ENCODE measurements at regions not wholly inside any gene's neighbourhood (a gene's known extent, or its start where the extent isn't known, plus 50 kb on each side); places are given as distances from the start of the nearest gene placed in this dataset.

GRCh38 chr11:106507645-106508306 lies 430.3 kb downstream of the AASDHPPT start:
- Histone ChIP-seq H3K23me2 (ENCODE audit: insufficient read length, low read depth, low read length, poor library complexity, severe bottlenecking) (no peaks in the 10 kb centered on the region), H3K79me2 (ENCODE audit: insufficient read depth, low read length) (no peaks in the 10 kb centered on the region), H2AFZ (ENCODE audit: low read length) (no peak overlapping the region), H3K14ac (ENCODE audit: insufficient read depth, low read length) (no peak overlapping the region), H2BK20ac (ENCODE audit: low read depth, low read length, poor library complexity, severe bottlenecking) (no peak overlapping the region), H3K18ac (ENCODE audit: insufficient read length, low read depth, low read length) (no peak overlapping the region), H4K5ac (ENCODE audit: insufficient read length, low read depth, low read length) (no peak overlapping the region), H3K27me3 (ENCODE audit: insufficient read depth, low read length) (no peaks in the 10 kb centered on the region), H3K56ac (ENCODE audit: insufficient read length, low read depth, low read length) (no peak overlapping the region), H3K4me1 (ENCODE audit: insufficient read depth, low read length) (no peaks in the 10 kb centered on the region), H2AK5ac (ENCODE audit: insufficient read length, low read length) (no peak overlapping the region), H4K20me1 (ENCODE audit: control insufficient read depth, insufficient read depth, insufficient read length) (no peaks in the 10 kb centered on the region), H3K9ac (ENCODE audit: extremely low read depth, insufficient read length, low read length) (no peak overlapping the region), H2BK12ac (ENCODE audit: insufficient read length, low read depth, low read length) (no peak overlapping the region), H4K91ac (ENCODE audit: insufficient read length, low read depth, low read length) (no peak overlapping the region), H3K79me1 (ENCODE audit: insufficient read depth, low read depth, low read length, poor library complexity, severe bottlenecking) (no peaks in the 10 kb centered on the region), H2BK15ac (ENCODE audit: low read depth, low read length) (no peak overlapping the region), H3K9me3 (ENCODE audit: control insufficient read depth, low read depth, low read length) (no peaks in the 10 kb centered on the region), H2BK5ac (ENCODE audit: insufficient read length, low read length) (no peak overlapping the region), H3K4ac (ENCODE audit: low read depth, low read length) (no peak overlapping the region), H4K8ac (replicated peaks; ENCODE audit: insufficient read length, low read depth, low read length) (no peak overlapping the region), H3K27ac (ENCODE audit: insufficient read length, low read depth, low read length) (no peak overlapping the region), H3T11ph (ENCODE audit: low read length) (no peak overlapping the region), H3K23ac (ENCODE audit: insufficient read length, low read depth, low read length) (no peak overlapping the region), H2BK120ac (ENCODE audit: low read depth, low read length, poor library complexity, severe bottlenecking) (no peak overlapping the region), H3K4me2 (ENCODE audit: insufficient read depth, insufficient read length, low read length) (no peak overlapping the region)
- no CpG with 5 or more reads among the region's 1 CpG for WGBS (ENCODE audit: extremely low coverage, insufficient read length, low lambda C conversion rate)
- H3K4me1 Mint-ChIP-seq, result no peaks in the 10 kb centered on the region
- H3K9me3 Mint-ChIP-seq, result no peaks in the 10 kb centered on the region
- H3K27me3 Mint-ChIP-seq (ENCODE audit: low read depth), result no peaks in the 10 kb centered on the region
- no peak for TF ChIP-seq CTCF (conservative IDR thresholded peaks at IDR 0.05)
- DNase-seq, result no peak
- H3K27ac Mint-ChIP-seq, result no peak overlapping the region
- no peaks in the 10 kb centered on the region for H3K36me3 Mint-ChIP-seq (ENCODE audit: insufficient read depth in 1 of 3, low read depth in 3 of 3)
- H3K4me3 Mint-ChIP-seq, result no peak overlapping the region

Data from H9 (cell line).